ENCODE measurements at regions not wholly inside any gene's neighbourhood (a gene's known extent, or its start where the extent isn't known, plus 50 kb on each side); places are given as distances from the start of the nearest gene placed in this dataset.

- CTCF ChIA-PET = interaction anchor here (0.6 kb wide), 1 partner anchor 314 kb away, joined by 4 read pairs; no protein-coding TSS in a partner anchor
- Histone ChIP-seq H3K27me3 (ENCODE audit: control insufficient read depth, insufficient read depth, low read length) (no peaks in the 10 kb centered on the region), H3K56ac (ENCODE audit: extremely low read depth, insufficient read depth, low read length) (no peak overlapping the region)
Measured at GRCh38 chr5:105172918-105173317, 1610.3 kb upstream of the NUDT12 start.

More at GRCh38 chr5:105172918-105173317, 1610.3 kb upstream of the NUDT12 start:
- Histone ChIP-seq H3K4me2 (ENCODE audit: low read depth, low read length) (no peak overlapping the region), H3K36me3 (ENCODE audit: control insufficient read depth, insufficient read depth, low read length) (no peaks in the 10 kb centered on the region), H4K20me1 (ENCODE audit: insufficient read depth, low read length) (no peaks in the 10 kb centered on the region), H2BK120ac (ENCODE audit: low read depth, low read length) (no peak overlapping the region), H3K4ac (ENCODE audit: low read depth, low read length) (no peak overlapping the region), H3K27ac (ENCODE audit: insufficient read depth, low read length) (no peak overlapping the region), H3K23ac (ENCODE audit: low read depth, low read length) (no peak overlapping the region), H3K9me3 (ENCODE audit: control insufficient read depth, insufficient read depth, low read length) (no peaks in the 10 kb centered on the region), H2AK9ac (replicated peaks; ENCODE audit: low read depth, low read length, poor library complexity) (no peak overlapping the region), H2AFZ (replicated peaks; ENCODE audit: low read length, poor library complexity) (no peak overlapping the region), H2AK5ac (ENCODE audit: low read depth, low read length) (no peak overlapping the region), H3K79me1 (ENCODE audit: low read depth in 1 of 2, low read length in 2 of 2) (no peaks in the 10 kb centered on the region), H4K91ac (ENCODE audit: insufficient read depth, low read depth, low read length) (no peak overlapping the region), H3K14ac (replicated peaks; ENCODE audit: low read depth, low read length) (no peak overlapping the region), H4K8ac (ENCODE audit: low read depth in 2 of 2, low read length in 2 of 2) (no peak overlapping the region), H3K18ac (ENCODE audit: low read depth, low read length) (no peak overlapping the region), H4K5ac (ENCODE audit: low read depth, low read length) (no peak overlapping the region), H2BK15ac (ENCODE audit: low read depth, low read length) (no peak overlapping the region), H3K9me1 (ENCODE audit: insufficient read depth, low read length) (no peaks in the 10 kb centered on the region), H3K9ac (ENCODE audit: low read depth, low read length) (no peak overlapping the region), H3K4me3 (ENCODE audit: insufficient read depth, low read depth, low read length) (no peak overlapping the region), H2BK5ac (ENCODE audit: low read depth, low read length, poor library complexity, severe bottlenecking) (no peak overlapping the region), H3K4me1 (ENCODE audit: control insufficient read depth, insufficient read depth, low read length) (no peaks in the 10 kb centered on the region), H2BK20ac (ENCODE audit: low read depth, low read length) (no peak overlapping the region)
- no peak for ATAC-seq (ENCODE audit: low read depth)
- no peak for DNase-seq
- no CpG with 5 or more reads among the region's 2 CpGs for WGBS, 2 experiments (ENCODE audit: extremely low coverage in 2 of 2, insufficient read length in 1 of 2)
- dilution Hi-C loops (cut with HindIII; ENCODE audit: low sequenced_read_pairs, unreplicated experiment) (no loop called here), intact Hi-C loops (cut with micrococcal nuclease) (no loop called here), in situ Hi-C loops (cut with MboI; ENCODE audit: low sequenced_read_pairs) (no loop called here)
- TF ChIP-seq MAFK (IDR thresholded peaks at IDR 0.05; ENCODE audit: low read depth, low read length) = peak; percentile 43; the same call in 1 of the 2 replicates
- TF ChIP-seq, protein P1, sequence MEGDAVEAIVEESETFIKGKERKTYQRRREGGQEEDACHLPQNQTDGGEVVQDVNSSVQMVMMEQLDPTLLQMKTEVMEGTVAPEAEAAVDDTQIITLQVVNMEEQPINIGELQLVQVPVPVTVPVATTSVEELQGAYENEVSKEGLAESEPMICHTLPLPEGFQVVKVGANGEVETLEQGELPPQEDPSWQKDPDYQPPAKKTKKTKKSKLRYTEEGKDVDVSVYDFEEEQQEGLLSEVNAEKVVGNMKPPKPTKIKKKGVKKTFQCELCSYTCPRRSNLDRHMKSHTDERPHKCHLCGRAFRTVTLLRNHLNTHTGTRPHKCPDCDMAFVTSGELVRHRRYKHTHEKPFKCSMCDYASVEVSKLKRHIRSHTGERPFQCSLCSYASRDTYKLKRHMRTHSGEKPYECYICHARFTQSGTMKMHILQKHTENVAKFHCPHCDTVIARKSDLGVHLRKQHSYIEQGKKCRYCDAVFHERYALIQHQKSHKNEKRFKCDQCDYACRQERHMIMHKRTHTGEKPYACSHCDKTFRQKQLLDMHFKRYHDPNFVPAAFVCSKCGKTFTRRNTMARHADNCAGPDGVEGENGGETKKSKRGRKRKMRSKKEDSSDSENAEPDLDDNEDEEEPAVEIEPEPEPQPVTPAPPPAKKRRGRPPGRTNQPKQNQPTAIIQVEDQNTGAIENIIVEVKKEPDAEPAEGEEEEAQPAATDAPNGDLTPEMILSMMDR (conservative IDR thresholded peaks at IDR 0.05; ENCODE audit: low read depth, low read length) = no peak
- no TSS peak for BruUV-seq (replicated peaks)
- POLR2A ChIA-PET (ENCODE audit: unreplicated experiment) = no interaction called here

Measured in IMR-90 (cell line).